HUES64 (cell line): ENCODE measurements at regions not wholly inside any gene's neighbourhood (a gene's known extent, or its start where the extent isn't known, plus 50 kb on each side); places are given as distances from the start of the nearest gene placed in this dataset.

ENCODE experiments used
- H3K27ac ChIP-seq: 2 replicates; pipeline ENCODE4 v1.7.0; 2013; ENCODE audit warnings: low read depth, low read length, inconsistent platforms
- H3K27me3 ChIP-seq: 2 replicates; pipeline ENCODE4 v1.6.1; 2013; ENCODE audit warnings: mild to moderate bottlenecking, low read length; ENCODE audit not compliant: insufficient read depth
- H3K36me3 ChIP-seq: 2 replicates; pipeline ENCODE4 v1.6.1; 2013; ENCODE audit warnings: mild to moderate bottlenecking, low read length; ENCODE audit not compliant: insufficient read depth
- H3K4me1 ChIP-seq: 2 replicates; pipeline ENCODE4 v1.6.1; 2013; ENCODE audit warnings: mild to moderate bottlenecking, low read length, moderate library complexity; ENCODE audit not compliant: insufficient read depth
- H3K4me3 ChIP-seq: 2 replicates; pipeline ENCODE4 v1.5.1; 2013; ENCODE audit warnings: mild to moderate bottlenecking, low read length, moderate library complexity
- H3K9ac ChIP-seq: 2 replicates; pipeline ENCODE4 v1.6.1; 2013; ENCODE audit warnings: mild to moderate bottlenecking, low read depth, low read length
- H3K9me3 ChIP-seq: 2 replicates; pipeline ENCODE4 v1.6.1; 2013; ENCODE audit warnings: low read depth, low read length; ENCODE audit not compliant: insufficient read depth
- WGBS: fragments of 150-250, 120-280 bp; methylation state at CpG from one replicate; pipeline ENCODE4 v1.1.7; 2013; ENCODE audit warnings: missing lambda C conversion rate; 5-methylcytosine and 5-hydroxymethylcytosine counted together

- H3K27ac ChIP-seq: no peak overlapping the region
- H3K4me3 ChIP-seq: no peak overlapping the region
- 80% methylated on average over 5 of the region's 5 CpGs for WGBS
- peaks cover 21% of the 10 kb centered on the region for H3K27me3 ChIP-seq
- no peaks in the 10 kb centered on the region for H3K9me3 ChIP-seq
- no peak overlapping the region for H3K9ac ChIP-seq
- H3K4me1 ChIP-seq: peaks cover 41% of the 10 kb centered on the region
- no peaks in the 10 kb centered on the region for H3K36me3 ChIP-seq
Measured at GRCh38 chr15:38065721-38066345, 131.4 kb downstream of the TMCO5A start.

DNA sequence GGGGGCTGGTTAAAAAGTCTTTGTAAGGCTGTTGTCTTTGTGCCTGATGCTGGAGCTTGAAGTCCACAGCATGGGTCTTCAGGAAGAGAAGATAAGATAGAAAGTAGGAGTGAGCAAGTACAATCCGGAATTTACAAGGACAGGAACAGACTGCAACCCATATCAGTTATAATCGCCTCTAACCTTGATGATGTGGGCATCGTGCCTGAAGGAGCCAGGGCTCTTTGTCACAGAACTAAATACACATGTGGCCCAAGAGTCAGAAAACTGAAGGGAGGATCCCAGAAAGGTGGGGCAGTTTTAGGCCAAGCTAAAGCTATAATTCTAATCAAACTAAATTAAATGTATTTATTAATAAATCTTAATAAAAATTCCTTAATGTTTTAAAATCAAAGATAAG, 132.2 kb downstream of the TMCO5A start:
- Histone ChIP-seq H3K9me3 (no peaks in the 10 kb centered on the region), H3K9ac (no peak overlapping the region), H3K4me1 (peaks cover 34% of the 10 kb centered on the region), H3K36me3 (no peaks in the 10 kb centered on the region), H3K4me3 (no peak overlapping the region), H3K27me3 (peaks cover 29% of the 10 kb centered on the region), H3K27ac (no peak overlapping the region)
- 93% methylated on average over 3 of the region's 3 CpGs for WGBS

DNA sequence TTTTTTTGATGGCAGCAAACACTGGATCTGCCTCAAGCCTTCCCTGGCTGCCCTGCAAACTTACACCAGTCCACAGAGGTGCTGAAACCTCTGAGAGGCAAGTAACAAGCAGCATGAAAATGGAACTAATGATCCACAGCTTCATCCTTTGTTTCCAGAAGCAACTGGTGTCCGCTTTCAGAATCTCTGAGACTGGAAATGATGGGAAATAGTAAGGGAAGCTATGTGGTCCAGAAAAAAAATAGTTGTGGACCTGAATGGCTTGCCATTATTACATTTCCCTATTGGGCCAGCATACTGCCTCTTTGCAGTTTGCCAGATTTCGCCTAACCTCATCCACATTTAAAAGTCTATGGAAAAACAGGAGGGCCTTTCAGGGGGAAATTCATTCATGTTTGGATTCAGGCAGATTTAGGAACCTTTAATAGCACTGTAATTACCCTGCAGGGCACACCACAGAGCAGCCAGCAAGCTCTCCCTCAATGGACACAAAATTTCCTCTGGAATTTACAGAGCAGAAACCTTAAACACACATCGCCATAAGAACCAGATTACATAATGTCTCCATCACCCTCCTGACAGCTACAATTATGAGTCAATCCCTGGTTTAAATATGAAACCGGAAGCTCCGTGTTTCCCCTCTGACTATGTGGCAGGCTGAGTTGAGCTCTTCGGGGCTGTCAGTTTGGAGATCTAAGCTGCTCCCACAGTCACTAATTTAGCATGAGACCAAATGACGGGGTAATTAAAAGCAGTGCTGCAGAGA, 134.4 kb downstream of the TMCO5A start:
- H3K27ac ChIP-seq: no peak overlapping the region
- H3K36me3 ChIP-seq: no peaks in the 10 kb centered on the region
- H3K27me3 ChIP-seq: peaks cover 42% of the 10 kb centered on the region
- peaks cover 31% of the 10 kb centered on the region for H3K4me1 ChIP-seq
- 61% methylated on average over 7 of the region's 7 CpGs for WGBS
- H3K9ac ChIP-seq: no peak overlapping the region
- H3K9me3 ChIP-seq: no peaks in the 10 kb centered on the region
- H3K4me3 ChIP-seq: no peak overlapping the region

- H3K27ac ChIP-seq: no peak overlapping the region
Measured at GRCh38 chr15:38069511-38070011, 135.1 kb downstream of the TMCO5A start.

DNA sequence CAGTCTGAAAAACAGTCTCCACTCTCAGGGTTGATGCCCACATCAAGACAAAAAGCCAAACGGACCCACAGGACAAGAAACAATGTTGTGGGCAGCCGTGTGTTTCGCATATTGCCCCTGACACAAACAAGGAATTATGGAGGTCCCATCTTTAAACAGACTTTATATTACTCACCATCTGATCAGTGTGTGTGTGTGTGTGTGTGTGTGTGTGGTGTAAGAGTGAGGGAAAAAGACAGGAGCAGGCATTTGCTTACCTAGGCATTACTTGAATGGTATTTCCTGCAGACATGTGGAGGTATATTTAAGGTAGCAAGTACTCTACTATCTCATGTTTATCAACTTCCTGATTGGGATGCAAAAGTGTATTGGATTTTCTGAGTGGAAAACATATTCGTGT, 136.3 kb downstream of the TMCO5A start:
- Histone ChIP-seq H3K4me3 (no peak overlapping the region), H3K27ac (no peak overlapping the region), H3K9me3 (no peaks in the 10 kb centered on the region), H3K4me1 (peaks cover 38% of the 10 kb centered on the region), H3K36me3 (no peaks in the 10 kb centered on the region), H3K9ac (no peak overlapping the region), H3K27me3 (peaks cover 62% of the 10 kb centered on the region)
- WGBS: 93% methylated on average over 4 of the region's 4 CpGs

More at GRCh38 chr15:38069511-38070011, 135.1 kb downstream of the TMCO5A start:
- H3K4me3 ChIP-seq: no peak overlapping the region
- H3K9ac ChIP-seq: no peak overlapping the region
- H3K4me1 ChIP-seq: peaks cover 38% of the 10 kb centered on the region
- no peaks in the 10 kb centered on the region for H3K9me3 ChIP-seq
- H3K36me3 ChIP-seq: no peaks in the 10 kb centered on the region
- WGBS: 81% methylated on average over 3 of the region's 3 CpGs
- peaks cover 50% of the 10 kb centered on the region for H3K27me3 ChIP-seq

GRCh38 chr15:38071211-38071972, 137.0 kb downstream of the TMCO5A start:
- H3K4me3 ChIP-seq: no peak overlapping the region
- peaks cover 38% of the 10 kb centered on the region for H3K4me1 ChIP-seq
- H3K27ac ChIP-seq: no peak overlapping the region
- 86% methylated on average over 11 of the region's 11 CpGs for WGBS
- H3K9me3 ChIP-seq: no peaks in the 10 kb centered on the region
- H3K9ac ChIP-seq: no peak overlapping the region
- H3K27me3 ChIP-seq: peaks cover 68% of the 10 kb centered on the region
- no peaks in the 10 kb centered on the region for H3K36me3 ChIP-seq

GRCh38 chr15:38072007-38072347, 137.5 kb downstream of the TMCO5A start:
- peaks cover 38% of the 10 kb centered on the region for H3K4me1 ChIP-seq
- H3K27me3 ChIP-seq: peaks cover 68% of the 10 kb centered on the region
- H3K9ac ChIP-seq: peak overlapping the region; percentile 86; the same call in 1 of the 2 replicates
- H3K4me3 ChIP-seq: peak overlapping the region; percentile 65
- no peaks in the 10 kb centered on the region for H3K9me3 ChIP-seq
- no peaks in the 10 kb centered on the region for H3K36me3 ChIP-seq
- H3K27ac ChIP-seq: no peak overlapping the region; the same call in 1 of the 2 replicates
- 62% methylated on average over 6 of the region's 6 CpGs for WGBS

DNA sequence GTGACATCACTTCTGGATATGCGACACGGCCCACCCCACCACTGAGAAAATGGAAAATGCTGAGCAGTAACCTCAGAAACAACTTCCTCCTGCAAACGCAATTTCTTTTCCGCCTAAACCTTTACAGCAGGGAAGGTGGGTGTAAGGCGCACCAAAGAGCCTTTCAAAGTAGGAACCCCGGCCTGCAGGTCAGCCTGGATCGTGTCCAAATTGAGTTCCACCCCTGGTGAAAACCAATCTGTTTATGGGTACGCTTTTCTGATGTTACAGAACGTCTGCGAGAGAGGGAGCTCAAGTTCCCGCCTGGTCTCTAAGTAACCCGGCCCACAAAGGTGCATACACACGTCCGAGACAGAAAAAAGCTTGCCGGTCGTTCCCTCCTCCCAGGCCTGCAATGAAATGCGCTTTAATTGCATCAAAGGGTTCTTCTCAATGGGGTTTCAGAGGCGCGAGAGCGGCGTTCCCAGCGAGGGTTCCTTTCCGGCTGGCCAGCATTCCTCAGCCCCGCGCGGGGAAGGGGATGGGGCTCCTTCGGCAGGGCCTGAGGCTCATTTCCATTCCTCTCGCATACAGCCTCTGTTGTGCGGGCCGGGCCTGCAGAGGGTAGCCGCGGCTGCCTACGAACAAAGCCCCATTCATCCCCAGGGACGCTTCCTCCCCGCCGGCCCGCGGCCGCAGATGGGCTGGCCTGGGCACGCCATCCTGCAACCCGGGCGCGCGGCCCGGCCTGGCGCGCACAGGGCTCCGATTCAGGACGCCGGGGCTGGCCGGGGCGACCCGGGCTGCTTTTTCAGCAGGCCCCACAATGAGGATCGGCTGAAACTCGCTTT, 138.1 kb downstream of the TMCO5A start:
- H3K27ac ChIP-seq: peak overlapping the region; percentile 90
- peaks cover 68% of the 10 kb centered on the region for H3K27me3 ChIP-seq
- H3K9me3 ChIP-seq: no peaks in the 10 kb centered on the region
- peak overlapping the region; percentile 86 for H3K9ac ChIP-seq
- 1% methylated on average over 55 of the region's 55 CpGs for WGBS
- H3K4me1 ChIP-seq: peaks cover 43% of the 10 kb centered on the region
- peak overlapping the region; percentile 65 for H3K4me3 ChIP-seq
- no peaks in the 10 kb centered on the region for H3K36me3 ChIP-seq

- 2% methylated on average over 19 of the region's 19 CpGs for WGBS
- peak overlapping the region; percentile 90 for H3K27ac ChIP-seq
- peak overlapping the region; percentile 65 for H3K4me3 ChIP-seq
- no peaks in the 10 kb centered on the region for H3K36me3 ChIP-seq
- H3K27me3 ChIP-seq: peaks cover 68% of the 10 kb centered on the region
- H3K9ac ChIP-seq: peak overlapping the region; percentile 86
- H3K4me1 ChIP-seq: peaks cover 42% of the 10 kb centered on the region
- H3K9me3 ChIP-seq: no peaks in the 10 kb centered on the region
Measured at GRCh38 chr15:38073178-38073946, 138.9 kb downstream of the TMCO5A start.

GRCh38 chr15:38074029-38074428, 139.6 kb downstream of the TMCO5A start:
- peaks cover 35% of the 10 kb centered on the region for H3K4me1 ChIP-seq
- no peaks in the 10 kb centered on the region for H3K9me3 ChIP-seq
- H3K9ac ChIP-seq: peak overlapping the region; percentile 86; the same call in 1 of the 2 replicates
- WGBS: 77% methylated on average over 5 of the region's 5 CpGs
- H3K4me3 ChIP-seq: peak overlapping the region; percentile 65
- no peak overlapping the region for H3K27ac ChIP-seq
- H3K27me3 ChIP-seq: peaks cover 65% of the 10 kb centered on the region
- no peaks in the 10 kb centered on the region for H3K36me3 ChIP-seq
